ENCODE measurements at regions not wholly inside any gene's neighbourhood (a gene's known extent, or its start where the extent isn't known, plus 50 kb on each side); places are given as distances from the start of the nearest gene placed in this dataset.

DNA sequence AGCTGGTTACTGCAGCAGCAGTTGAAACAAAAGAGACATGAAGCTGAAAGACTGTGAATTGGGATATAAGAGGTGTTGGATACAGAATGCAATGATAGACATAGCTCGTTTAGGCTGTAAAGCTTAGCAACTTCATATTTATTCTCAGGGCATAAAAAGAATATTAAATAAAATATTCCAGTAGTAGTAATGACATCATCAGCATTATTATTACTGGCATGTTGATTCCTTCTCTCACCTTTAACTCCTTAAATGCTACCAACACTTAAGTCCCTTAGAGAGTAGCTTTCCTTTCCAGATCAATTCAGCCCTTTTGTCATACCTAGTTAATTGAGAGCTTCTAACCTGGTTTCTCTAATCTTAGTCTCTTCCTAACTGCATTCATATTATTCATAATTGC lies 81.4 kb upstream of the STXBP5 start:
- Histone ChIP-seq H3K4me3 (no peak overlapping the region), H3K9me3 (no peaks in the 10 kb centered on the region), H3K27ac (no peak overlapping the region), H3K4me1 (no peaks in the 10 kb centered on the region), H3K27me3 (no peaks in the 10 kb centered on the region), H3K36me3 (no peaks in the 10 kb centered on the region)
- TF ChIP-seq, protein P1, sequence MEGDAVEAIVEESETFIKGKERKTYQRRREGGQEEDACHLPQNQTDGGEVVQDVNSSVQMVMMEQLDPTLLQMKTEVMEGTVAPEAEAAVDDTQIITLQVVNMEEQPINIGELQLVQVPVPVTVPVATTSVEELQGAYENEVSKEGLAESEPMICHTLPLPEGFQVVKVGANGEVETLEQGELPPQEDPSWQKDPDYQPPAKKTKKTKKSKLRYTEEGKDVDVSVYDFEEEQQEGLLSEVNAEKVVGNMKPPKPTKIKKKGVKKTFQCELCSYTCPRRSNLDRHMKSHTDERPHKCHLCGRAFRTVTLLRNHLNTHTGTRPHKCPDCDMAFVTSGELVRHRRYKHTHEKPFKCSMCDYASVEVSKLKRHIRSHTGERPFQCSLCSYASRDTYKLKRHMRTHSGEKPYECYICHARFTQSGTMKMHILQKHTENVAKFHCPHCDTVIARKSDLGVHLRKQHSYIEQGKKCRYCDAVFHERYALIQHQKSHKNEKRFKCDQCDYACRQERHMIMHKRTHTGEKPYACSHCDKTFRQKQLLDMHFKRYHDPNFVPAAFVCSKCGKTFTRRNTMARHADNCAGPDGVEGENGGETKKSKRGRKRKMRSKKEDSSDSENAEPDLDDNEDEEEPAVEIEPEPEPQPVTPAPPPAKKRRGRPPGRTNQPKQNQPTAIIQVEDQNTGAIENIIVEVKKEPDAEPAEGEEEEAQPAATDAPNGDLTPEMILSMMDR (IDR thresholded peaks at IDR 0.05) = no peak
- DNase-seq (ENCODE audit: low spot score in 2 of 2) = no peak
- intact Hi-C loops (cut with DNase I) = no loop called here

DNA sequence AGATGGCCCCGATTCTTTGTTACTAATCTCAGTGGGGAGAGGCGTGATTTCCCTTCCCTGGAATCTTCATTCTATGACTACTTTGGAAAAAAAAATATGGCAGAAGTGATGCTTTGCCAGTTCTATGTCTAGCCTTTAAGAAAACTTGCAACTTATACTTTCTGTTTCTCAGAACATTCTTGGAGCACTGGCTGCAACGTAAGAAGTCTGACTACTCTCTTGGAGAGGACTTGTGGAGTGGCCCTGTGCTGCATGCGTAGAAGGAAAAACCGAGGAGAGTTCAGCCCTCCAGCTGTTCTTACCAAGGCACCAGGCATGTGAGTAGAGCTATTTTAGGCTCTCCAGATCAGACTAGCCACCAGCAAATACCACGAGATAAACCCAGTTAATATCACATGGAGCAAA lies 77.6 kb upstream of the STXBP5 start:
- H3K4me1 ChIP-seq = no peaks in the 10 kb centered on the region
- TF ChIP-seq, protein P1 (IDR thresholded peaks at IDR 0.05) = no peak
- no peak overlapping the region for H3K27ac ChIP-seq
- H3K9me3 ChIP-seq = no peaks in the 10 kb centered on the region
- no peaks in the 10 kb centered on the region for H3K27me3 ChIP-seq
- intact Hi-C loops (cut with DNase I) = no loop called here
- no peak for DNase-seq (ENCODE audit: low spot score in 2 of 2)
- no peaks in the 10 kb centered on the region for H3K36me3 ChIP-seq
- H3K4me3 ChIP-seq = no peak overlapping the region

DNA sequence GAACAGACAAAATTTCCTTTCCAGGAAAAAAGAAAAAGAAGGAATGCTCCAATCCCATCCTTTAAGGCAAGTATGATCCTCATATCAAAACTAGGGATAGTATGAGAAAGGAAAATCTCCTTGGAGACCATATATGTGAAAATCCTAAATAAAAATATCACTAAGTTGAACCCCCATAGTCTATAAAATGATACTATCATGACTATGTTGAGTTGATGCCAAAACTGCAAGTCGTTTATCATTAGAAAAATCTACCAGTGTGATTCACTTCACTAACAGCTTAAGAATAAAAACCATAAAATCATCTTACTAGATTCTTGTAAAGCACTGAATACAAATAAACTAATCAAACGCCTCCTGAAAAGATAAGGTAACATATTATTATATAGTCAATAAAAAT lies 76.6 kb upstream of the STXBP5 start:
- Histone ChIP-seq H3K4me1 (no peaks in the 10 kb centered on the region), H3K27me3 (no peaks in the 10 kb centered on the region), H3K4me3 (no peak overlapping the region), H3K9me3 (no peaks in the 10 kb centered on the region), H3K27ac (no peak overlapping the region), H3K36me3 (no peaks in the 10 kb centered on the region)
- intact Hi-C loops (cut with DNase I) = no loop called here
- DNase-seq (ENCODE audit: low spot score in 2 of 2) = no peak
- TF ChIP-seq, protein P1 (IDR thresholded peaks at IDR 0.05) = no peak

DNA sequence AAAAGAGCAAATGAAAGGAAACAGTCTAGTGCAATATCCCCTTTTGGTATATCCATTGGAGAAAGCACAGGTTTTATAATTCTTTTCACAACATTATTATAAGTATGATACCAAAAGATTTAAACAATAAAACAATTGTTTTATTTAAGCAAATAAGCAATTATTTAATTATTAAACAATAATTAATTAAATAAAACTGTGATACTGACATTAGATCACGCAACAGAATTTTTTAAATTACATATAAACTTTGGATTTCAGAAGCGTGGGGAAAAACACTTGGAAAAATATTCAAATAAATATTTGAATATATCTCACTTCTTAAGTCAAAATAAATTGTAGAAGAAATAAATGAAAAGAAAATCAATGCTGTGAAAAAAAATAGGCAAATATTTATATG lies 76.2 kb upstream of the STXBP5 start:
- Histone ChIP-seq H3K27ac (no peak overlapping the region), H3K4me3 (no peak overlapping the region), H3K4me1 (no peaks in the 10 kb centered on the region), H3K27me3 (no peaks in the 10 kb centered on the region), H3K9me3 (no peaks in the 10 kb centered on the region), H3K36me3 (no peaks in the 10 kb centered on the region)
- TF ChIP-seq, protein P1 (IDR thresholded peaks at IDR 0.05) = no peak
- DNase-seq (ENCODE audit: low spot score in 2 of 2) = no peak
- intact Hi-C loops (cut with DNase I) = no loop called here

DNA sequence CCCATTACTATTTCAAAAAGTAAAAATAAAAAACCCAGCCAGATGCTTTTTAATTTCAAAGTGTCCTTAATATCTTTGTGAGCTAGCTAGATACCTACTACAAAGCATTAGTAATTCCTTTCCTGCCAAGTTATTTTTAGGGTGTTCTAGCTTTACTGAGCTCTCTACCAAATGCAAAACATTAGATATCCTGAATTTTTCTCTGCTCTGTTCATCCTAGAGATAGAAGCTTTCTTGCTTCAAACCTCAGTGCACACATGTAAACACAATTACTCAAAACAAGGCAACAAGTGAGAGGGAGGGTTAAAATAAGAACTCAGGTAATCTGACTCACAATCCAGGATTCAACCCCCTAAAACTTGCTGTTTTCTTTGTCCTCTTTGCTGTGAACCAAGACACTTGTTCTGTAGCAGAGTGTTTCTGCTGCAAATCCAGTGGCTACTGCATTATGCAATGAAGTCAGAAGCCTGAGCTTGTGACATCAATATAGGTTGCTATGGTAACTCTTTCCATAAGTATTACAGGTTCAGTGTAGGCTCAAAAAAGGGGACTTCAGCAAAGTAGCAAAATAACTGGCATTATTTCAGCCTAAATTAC lies 72.6 kb upstream of the STXBP5 start:
- Histone ChIP-seq H3K36me3 (no peaks in the 10 kb centered on the region), H3K4me3 (no peak overlapping the region), H3K9me3 (no peaks in the 10 kb centered on the region), H3K27me3 (no peaks in the 10 kb centered on the region), H3K27ac (no peak overlapping the region), H3K4me1 (no peaks in the 10 kb centered on the region)
- no peak for DNase-seq (ENCODE audit: low spot score in 2 of 2)
- intact Hi-C loops (cut with DNase I) = no loop called here
- TF ChIP-seq, protein P1 (IDR thresholded peaks at IDR 0.05) = no peak

DNA sequence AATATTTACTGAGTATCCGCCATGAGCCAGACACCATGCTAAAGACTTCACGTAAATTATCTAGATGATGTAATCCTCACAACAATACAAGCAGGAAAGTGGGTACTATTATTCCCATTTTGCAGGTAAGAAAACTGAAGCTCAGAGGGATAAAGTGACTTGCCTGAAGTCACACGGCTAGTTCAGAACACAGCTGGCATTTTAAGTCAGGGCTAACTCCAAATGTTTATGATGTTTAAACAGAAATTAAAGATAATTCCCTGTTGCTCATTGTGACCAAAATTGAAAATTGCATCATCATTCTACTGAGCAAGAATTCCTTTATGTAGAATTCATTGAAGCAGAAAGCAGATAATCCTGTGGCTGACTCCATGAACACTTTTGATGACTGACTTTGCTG lies 71.3 kb upstream of the STXBP5 start:
- no peaks in the 10 kb centered on the region for H3K9me3 ChIP-seq
- H3K4me1 ChIP-seq = no peaks in the 10 kb centered on the region
- TF ChIP-seq, protein P1 (IDR thresholded peaks at IDR 0.05) = no peak
- no peaks in the 10 kb centered on the region for H3K27me3 ChIP-seq
- no peak overlapping the region for H3K27ac ChIP-seq
- H3K36me3 ChIP-seq = no peaks in the 10 kb centered on the region
- intact Hi-C loops (cut with DNase I) = no loop called here
- no peak overlapping the region for H3K4me3 ChIP-seq
- DNase-seq (ENCODE audit: low spot score in 2 of 2) = no peak

Measured in ascending aorta (tissue), 2 donors.